VCaP (cell line): ENCODE measurements at regions not wholly inside any gene's neighbourhood (a gene's known extent, or its start where the extent isn't known, plus 50 kb on each side); places are given as distances from the start of the nearest gene placed in this dataset.

Experiments used
- H3K27ac ChIP-seq: fragments of 450-650 bp; 2 replicates; pipeline ENCODE4 v1.5.1; 2017
- CTCF ChIP-seq: fragments of 450-650 bp; conservative IDR thresholded peaks from 2 replicates; pipeline ENCODE4 v1.5.1; 2017; ENCODE audit warnings: mild to moderate bottlenecking, moderate library complexity

GRCh38 chr3:62926494-62926893, 51.3 kb upstream of the CADPS start:
- no peak overlapping the region for H3K27ac ChIP-seq
- TF ChIP-seq CTCF, result no peak

GRCh38 chr3:62928256-62928655, 53.0 kb upstream of the CADPS start:
- H3K27ac ChIP-seq, result no peak overlapping the region
- TF ChIP-seq CTCF, result no peak

DNA sequence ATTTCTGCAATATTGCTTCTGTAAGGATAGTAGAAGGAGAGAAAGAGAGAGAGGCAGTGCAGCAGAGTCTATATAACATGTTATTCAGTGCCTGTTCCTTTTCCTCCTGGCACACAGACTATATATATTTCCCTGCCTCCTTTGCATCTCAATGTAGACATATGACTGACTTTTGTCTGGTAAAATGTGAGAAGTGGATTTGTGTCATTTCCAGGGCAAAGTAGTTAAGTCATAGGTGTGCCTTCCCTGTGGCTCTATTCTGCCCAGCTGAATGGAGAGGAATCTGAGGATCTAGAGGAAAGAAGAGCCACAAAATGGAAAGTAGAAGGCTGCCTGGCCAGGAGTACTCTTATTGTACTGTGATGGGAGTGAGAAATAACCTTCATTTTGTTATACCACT, 54.6 kb upstream of the CADPS start:
- no peak overlapping the region for H3K27ac ChIP-seq
- TF ChIP-seq CTCF, result no peak

- no peak overlapping the region for H3K27ac ChIP-seq
- no peak for TF ChIP-seq CTCF
Observed at GRCh38 chr3:62935793-62936192, 60.6 kb upstream of the CADPS start.

- H3K27ac ChIP-seq, result no peak overlapping the region
- no peak for TF ChIP-seq CTCF
Observed at GRCh38 chr3:62936626-62937254, 61.5 kb upstream of the CADPS start.

DNA sequence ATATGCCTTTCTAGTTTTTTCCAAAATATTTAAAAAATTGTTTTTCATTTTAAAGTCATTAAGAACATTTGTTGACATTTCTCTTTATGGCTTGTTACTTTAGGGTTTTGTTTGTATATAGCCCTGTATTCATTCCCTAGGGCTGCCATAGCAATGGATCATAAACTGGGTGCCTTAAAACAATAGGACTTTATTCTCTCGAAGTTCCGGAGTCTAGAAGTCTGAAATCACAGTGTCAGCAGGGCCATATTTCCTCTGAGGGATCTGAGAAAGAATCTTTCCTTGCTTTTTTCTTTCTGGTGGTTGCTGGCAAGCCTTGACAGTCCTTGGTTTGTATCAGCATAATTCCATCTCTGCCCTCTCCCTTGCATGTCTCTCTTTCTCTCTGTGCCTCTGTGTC, 63.4 kb upstream of the CADPS start:
- TF ChIP-seq CTCF, result no peak
- no peak overlapping the region for H3K27ac ChIP-seq

- no peak for TF ChIP-seq CTCF
- H3K27ac ChIP-seq, result no peak overlapping the region
Observed at GRCh38 chr3:62939707-62940106, 64.5 kb upstream of the CADPS start.
